ENCODE measurements at regions not wholly inside any gene's neighbourhood (a gene's known extent, or its start where the extent isn't known, plus 50 kb on each side); places are given as distances from the start of the nearest gene placed in this dataset.
"Not testable (repeated sequence)": the region's sequence is repeated elsewhere in the genome, so short reads cannot be mapped to it uniquely, and the experiment has no call there.

GRCh38 chr13:71300602-71301001 is 566.4 kb downstream of the DACH1 start:
- no peak for DNase-seq

DNA sequence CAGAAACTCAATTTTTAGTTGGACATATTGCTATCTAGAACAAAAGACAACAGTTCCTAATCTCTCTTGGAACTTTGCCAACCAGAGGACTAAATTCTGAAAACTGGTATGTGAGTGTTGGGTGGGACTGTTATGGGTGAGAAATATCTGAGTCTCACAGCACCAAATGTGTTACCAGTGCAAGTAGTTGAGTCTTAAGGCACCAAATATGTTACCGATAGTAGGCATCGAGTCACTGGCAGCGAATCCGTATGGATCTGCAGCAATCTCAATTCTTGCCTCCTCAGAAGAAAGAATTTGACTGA is 575.2 kb downstream of the DACH1 start:
- no peak for DNase-seq

DNA sequence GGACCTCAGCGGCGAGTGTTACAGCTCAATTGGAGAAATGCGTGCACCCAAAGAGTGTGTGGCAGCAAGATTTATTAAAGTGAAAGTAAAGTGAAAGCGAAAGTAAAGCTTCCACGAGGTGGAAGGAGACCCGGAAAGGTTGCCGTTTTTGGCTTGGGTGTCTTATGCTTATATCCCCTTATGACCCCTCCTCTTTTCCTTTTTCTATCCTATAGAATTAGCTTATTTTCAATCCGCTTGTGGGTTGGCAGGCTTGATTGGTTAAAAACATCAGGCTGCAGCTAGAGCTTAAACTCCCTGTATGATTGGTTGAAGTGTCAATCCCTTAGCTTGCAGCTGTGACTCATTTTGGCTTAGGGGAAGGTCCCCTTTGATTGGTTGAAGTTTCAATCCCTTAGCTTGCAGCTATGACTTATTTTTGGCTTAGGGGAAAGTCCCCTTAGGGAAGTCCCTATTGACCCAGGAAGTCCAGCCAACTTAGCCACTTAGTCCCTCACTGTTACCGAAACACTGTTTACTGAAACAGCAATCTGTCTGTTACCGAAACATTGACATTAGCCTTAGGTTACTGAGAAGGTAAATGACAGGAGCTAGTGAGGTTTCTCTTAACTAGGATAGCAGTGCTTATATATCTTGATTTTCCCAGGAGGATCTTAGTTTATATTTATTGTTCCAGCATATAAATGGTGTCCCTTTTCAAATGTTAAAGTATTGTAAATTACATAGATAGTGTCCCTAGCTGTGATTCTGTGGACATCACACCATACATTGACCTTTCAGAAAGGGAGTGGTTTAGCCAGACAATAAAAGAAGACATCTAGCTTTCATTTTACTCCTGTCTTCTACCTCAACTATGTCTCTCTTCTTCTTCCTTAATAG is 575.8 kb downstream of the DACH1 start:
- peak; percentile 0 for DNase-seq

GRCh38 chr13:71289980-71290379 is 577.0 kb downstream of the DACH1 start:
- DNase-seq, result not testable (repeated sequence)

DNA sequence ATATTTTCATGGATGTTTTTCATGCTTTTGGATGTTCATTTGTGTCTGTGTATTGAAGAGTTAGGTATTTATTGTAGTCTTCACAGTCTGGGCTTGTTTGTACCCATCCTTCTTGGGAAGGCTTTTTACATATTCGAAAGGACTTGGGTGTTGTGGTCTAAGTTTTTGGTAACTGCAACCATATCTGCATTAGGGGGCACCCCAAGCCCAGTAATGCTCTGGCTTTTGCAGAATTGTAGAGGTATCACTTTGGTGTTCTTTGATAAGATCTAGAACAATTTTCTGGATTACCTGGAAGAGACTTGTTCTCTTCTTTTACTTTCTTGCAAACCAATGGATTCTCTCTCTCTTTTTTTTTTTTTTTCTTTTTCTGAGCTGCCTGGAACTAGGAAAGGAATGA is 581.3 kb downstream of the DACH1 start:
- DNase-seq, result no peak

DNA sequence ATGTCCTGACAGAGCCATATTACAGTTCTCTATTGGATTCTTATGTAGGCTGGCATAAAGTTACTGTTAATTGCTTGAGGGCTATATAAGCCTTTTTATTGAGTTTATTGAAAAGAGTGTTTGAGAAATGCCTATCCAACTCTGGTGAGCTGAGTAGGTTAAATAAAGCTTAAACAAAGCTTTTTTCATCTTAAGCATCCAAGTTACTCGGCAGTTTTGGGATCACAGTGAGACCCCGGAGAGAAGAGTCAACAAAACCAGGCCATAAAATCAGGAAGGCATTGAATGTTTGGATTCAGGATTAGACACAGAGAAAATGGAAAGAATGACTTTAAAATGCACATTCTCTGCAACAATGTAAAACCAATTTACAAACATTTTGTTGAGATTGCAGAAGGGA is 588.5 kb downstream of the DACH1 start:
- no peak for DNase-seq

GRCh38 chr13:71274923-71275608 is 591.9 kb downstream of the DACH1 start:
- no peak for DNase-seq

DNA sequence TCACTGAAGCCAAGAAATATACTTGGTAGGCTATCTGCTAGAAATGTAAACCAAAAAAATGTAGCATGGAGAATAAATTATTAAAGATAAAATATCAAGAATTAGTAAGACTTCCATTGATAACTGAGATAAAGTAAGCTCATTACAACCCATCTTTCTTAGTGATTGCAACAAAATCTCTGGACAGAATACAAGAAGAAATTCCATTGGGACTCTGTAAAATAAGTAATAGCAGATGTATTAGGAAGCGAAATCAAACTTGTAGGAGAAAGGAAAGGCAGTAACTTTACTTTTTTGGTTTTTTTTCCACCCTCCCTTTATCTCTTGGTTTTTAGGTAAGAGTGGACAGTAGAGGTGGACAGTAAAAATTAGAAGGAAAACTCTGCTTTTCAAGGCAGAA is 605.7 kb downstream of the DACH1 start:
- DNase-seq, result no peak

DNA sequence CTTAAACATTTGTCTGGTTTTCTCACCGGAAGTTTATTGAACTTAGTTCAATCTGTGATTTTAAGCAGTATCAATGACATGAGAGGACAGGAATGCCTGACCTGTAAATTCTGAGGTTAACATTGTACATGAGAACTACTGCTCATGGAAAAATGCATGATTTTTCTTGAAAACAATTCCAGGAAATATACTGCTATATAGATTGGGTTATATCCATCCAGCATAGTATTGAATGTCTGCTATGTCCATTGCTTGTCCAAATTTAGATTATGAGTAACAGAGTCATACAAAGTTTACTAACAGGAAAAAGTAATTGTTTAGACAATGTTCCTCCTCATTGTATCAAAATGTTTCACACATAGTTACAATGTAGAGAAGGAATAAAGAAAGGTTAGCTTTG is 606.8 kb downstream of the DACH1 start:
- DNase-seq, result no peak

DNA sequence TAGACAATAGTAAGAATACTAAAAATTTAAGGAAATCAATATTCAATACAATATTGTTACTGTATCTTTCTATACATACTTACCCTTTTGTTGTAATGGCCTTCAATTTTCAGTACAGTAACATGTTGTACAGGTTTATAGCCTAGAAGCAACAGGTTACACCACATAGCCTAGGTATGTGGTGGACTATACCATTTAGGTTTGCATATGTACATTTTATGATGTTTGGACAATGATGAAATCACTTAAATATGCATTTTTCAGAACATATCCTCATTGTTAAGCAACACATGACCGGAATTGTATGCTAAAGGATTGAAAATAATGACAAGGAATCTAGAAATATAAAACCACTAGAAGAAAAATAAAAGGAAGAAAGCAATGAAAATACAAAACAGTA is 611.4 kb downstream of the DACH1 start:
- DNase-seq, result no peak

GRCh38 chr13:71254384-71254783 is 612.6 kb downstream of the DACH1 start:
- no peak for DNase-seq

- DNase-seq, result no peak
Measured at GRCh38 chr13:71252184-71252704, 614.8 kb downstream of the DACH1 start.

DNA sequence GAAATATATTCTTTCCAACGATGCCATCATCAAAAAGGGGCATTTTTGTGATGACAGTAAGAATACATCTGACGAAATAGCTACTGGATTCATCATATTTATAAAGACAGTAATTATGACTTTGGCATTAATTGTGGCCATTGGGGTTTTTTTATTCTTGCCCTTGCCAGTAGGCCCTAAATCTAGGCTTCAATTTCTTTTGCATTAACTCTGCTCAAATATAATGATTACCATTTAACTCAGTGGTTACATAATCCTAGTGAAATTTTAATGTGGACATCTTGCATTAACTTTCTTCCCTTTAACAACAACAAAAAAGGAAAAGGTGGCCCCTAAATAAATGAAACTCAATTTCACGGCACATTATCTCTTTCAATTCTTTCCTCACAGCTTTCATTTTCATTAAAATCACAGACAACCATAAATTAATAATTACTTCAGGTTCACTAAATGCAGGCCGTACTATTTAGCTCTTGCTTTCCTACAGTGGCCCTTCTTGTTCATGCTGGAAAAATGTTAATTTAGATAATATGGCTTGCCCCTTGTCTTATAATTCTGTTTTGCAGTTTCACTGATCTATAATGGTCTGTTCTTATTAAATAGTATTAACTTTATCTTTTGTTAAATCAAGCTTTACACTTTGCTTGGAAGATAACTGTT is 615.6 kb downstream of the DACH1 start:
- no peak for DNase-seq

DNA sequence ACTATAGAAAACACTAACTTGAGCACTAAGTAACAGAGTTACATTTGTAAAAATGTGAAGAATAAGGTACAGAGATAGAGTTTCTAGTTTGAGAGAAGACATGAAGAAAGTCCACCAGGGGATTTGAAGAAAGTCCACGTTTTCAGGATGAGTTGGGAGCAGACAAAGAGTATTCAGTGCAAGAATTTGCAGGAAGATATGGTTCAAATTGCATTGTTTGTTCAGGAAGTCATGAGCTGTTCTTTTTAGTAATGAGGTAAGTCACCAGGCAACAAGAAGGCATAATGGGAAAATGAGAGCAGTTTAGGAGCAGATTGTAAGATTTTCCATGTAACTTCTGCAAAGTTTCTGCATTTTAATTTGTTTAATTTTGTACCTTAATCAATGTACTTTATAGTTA is 618.0 kb downstream of the DACH1 start:
- no peak for DNase-seq

DNA sequence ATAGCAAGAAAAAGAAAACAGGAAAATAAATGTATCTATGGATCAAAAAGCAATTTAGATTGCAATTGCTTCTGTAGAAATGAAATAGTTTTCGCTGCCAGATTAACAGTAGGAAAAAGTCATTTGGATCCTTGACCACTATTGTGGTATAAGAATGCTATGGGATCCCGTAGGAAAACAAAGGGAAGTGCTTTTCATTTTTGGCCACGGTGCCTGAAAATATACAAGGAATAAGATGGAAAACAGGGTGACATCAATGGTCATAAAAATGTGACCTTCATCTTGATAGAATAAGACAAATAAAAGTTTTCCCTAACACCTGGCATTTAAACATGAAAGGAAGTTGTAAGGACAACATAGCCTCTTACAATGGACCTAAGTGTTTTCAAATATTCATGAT is 622.8 kb downstream of the DACH1 start:
- DNase-seq, result no peak

DNA sequence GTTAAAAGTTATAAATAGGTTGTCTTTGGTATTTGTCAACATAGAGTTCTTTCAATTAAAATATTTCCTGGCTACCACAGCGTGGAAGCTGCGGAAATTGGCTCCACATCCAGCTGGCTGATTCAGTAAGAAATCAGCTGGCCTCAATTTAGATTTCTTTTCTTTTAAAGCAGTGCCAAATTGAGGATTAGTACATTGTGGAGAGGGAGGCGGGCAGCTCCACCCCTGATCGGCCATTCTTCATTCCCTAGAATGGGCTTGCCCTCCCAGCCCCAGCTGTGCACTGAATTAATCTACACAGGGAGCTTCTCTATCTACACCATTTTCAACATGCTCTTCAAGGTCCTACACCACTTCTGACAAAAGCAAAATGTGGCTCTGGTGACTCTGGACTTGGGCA is 624.8 kb downstream of the DACH1 start:
- peak; percentile 0 for DNase-seq

DNA sequence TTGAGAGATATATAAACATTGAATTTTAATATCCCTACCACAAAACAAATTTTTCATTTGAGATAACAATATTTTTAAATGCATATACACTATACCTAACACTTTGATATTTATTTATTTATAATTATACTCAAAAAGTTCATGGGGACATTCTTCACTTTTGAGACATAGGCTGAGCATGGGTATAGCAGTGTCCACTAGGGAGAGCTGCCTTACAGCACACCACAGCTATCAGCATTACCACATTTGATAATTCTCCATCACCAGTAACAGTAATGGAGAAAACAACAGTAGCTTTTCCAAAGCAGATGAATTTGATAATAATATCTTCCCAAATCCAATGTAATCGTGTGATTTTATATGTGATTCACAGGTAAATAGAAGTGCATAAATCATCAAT is 626.1 kb downstream of the DACH1 start:
- DNase-seq, result peak; percentile 1

- no peak for DNase-seq
Measured at GRCh38 chr13:71237332-71237731, 629.7 kb downstream of the DACH1 start.

DNA sequence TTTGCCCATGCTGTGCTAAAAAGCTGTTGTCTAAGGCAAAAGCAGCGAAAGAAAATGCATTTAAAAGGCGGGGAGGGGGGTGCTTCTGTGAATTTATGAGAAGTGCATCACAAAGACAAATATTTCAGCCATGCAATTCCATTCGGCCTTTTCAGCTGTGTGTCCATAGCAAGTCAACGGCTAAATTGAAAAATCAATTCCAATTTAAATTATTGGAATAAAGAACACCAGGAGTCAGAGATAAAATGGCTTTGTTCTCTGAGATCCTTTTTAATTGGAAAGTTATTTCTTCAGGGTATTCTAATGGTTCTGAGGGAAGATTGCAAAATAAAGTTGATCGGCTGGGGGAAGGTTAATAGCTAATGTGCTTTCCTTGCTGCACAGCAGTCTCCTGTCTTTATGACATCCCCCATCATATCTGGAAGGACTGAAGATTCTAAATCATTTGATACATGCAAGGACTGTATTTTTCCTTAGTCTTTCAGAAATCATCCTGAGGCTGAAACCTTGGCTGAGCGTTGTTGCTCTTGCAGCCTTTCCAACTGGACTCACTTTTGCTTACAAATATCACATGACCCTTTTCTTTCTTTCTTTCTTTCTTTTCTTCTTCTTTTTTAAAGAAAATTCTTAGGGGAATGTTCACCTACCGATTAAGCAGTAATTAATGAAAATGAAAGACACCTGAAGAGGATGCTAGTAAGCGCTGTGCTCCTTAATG is 647.1 kb downstream of the DACH1 start:
- DNase-seq, result no peak

DNA sequence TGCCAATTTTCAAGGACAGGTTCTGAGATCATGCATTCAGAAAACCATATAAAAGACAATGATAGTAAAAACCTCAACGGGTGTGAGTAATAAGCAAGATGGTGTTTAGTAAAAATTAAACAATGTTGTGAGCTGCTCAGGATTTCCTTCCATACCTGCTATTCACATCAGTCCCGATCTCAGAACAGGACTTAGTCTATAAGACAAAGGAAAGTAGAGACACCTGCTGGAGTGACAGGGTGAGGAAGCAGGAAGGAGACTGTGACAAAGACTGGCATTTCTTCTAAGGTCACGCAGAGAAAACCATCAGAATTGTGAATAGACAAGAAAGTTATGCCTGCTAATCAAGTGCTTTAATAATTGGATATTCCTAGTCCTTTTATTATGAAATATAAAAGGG is 648.0 kb downstream of the DACH1 start:
- no peak for DNase-seq

DNA sequence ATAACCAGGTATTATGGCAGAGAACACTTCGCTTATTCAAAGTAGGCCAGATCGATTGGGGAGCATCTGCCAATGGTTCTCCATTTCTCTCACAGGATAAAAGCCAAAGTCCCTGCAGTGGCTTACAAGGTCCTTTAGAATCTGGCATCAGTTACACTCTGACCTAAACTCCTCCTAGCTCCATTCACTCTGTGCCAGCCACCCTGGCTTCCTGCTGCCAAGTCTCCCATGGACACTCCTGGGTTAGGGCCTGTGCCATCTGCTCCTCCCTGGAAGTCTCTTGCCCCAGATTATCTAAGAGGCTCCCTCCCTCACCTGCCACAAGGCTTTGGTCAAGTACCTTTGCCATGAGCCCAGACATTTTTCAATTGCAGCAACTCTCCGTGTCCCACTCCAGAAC is 649.2 kb downstream of the DACH1 start:
- no peak for DNase-seq

DNA sequence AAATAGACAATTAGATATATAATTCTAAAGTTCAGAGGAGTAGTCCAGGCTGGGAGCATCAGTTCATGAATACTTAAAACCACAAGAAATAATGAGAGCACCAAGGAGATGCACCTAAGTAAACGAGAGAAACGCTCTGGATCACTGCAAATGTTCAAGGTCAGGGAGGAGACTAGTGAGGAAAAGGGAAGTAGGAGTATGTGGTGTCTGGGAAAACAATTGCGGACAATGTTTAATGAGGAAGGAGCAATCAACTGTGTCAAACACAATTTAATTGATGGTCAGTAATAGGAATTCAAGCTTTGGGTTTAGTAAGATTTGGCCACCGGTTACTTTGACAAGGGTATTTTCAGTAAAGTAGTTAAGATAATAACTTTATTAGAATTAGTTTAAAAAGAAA is 652.2 kb downstream of the DACH1 start:
- DNase-seq, result no peak

DNA sequence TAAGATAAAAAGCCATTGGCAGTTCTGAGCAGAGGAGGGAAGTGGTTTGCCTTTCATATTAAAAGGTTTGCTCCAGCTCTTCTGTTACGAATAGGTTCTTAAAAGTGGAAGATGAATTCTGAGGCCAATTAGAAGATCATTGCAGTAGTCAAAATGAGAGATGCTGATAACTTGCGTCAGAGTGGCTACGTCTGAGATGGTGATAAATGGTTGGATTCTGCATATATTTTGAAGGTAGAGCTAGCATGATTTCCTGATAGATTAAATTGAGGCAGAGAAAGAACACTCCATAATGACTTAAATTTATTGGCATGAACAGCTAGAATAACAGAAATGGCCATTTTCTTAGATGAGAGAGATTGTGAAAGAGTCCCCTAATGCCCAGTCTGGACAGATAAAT is 652.6 kb downstream of the DACH1 start:
- DNase-seq, result no peak
